HG03025 (cell line): ENCODE measurements at regions not wholly inside any gene's neighbourhood (a gene's known extent, or its start where the extent isn't known, plus 50 kb on each side); places are given as distances from the start of the nearest gene placed in this dataset.

Source experiments
- ATAC-seq: cut with Tn5 transposase; IDR thresholded peaks from one replicate; pipeline ENCODE4 v1.9.1; 2021; ENCODE audit warnings: mild to moderate bottlenecking, moderate library complexity; ENCODE audit not compliant: unreplicated experiment, low FRiP score

- no peak for ATAC-seq
Observed at GRCh38 chr1:68938051-68938666, 441.3 kb upstream of the DEPDC1 start.

GRCh38 chr1:68950036-68950435 is 453.2 kb upstream of the DEPDC1 start:
- ATAC-seq = no peak

GRCh38 chr1:68953311-68953710 is 456.4 kb upstream of the DEPDC1 start:
- ATAC-seq = no peak

GRCh38 chr1:68954841-68955240 is 458.0 kb upstream of the DEPDC1 start:
- no peak for ATAC-seq

GRCh38 chr1:68955424-68955823 is 458.5 kb upstream of the DEPDC1 start:
- ATAC-seq = no peak

- no peak for ATAC-seq
Observed at GRCh38 chr1:68958958-68959357, 462.1 kb upstream of the DEPDC1 start.

- ATAC-seq = no peak
Observed at GRCh38 chr1:68959461-68960030, 462.7 kb upstream of the DEPDC1 start.

GRCh38 chr1:68961143-68961542 is 464.3 kb upstream of the DEPDC1 start:
- no peak for ATAC-seq

GRCh38 chr1:68963353-68963752 is 466.5 kb upstream of the DEPDC1 start:
- no peak for ATAC-seq

GRCh38 chr1:68969441-68969840 is 472.6 kb upstream of the DEPDC1 start:
- no peak for ATAC-seq

GRCh38 chr1:68970571-68970970 is 473.7 kb upstream of the DEPDC1 start:
- no peak for ATAC-seq

- no peak for ATAC-seq
Observed at GRCh38 chr1:68973459-68974244, 476.8 kb upstream of the DEPDC1 start.

- ATAC-seq = no peak
Observed at GRCh38 chr1:68974447-68974846, 477.6 kb upstream of the DEPDC1 start.

GRCh38 chr1:68975212-68975933 is 478.5 kb upstream of the DEPDC1 start:
- no peak for ATAC-seq

- ATAC-seq = no peak
Observed at GRCh38 chr1:68976916-68977610, 480.2 kb upstream of the DEPDC1 start.

GRCh38 chr1:68979891-68980290 is 483.0 kb upstream of the DEPDC1 start:
- ATAC-seq = no peak

- ATAC-seq = no peak
Observed at GRCh38 chr1:68984289-68984688, 487.4 kb upstream of the DEPDC1 start.

- ATAC-seq = no peak
Observed at GRCh38 chr1:68994096-68994495, 497.2 kb upstream of the DEPDC1 start.

GRCh38 chr1:69016468-69016867 is 519.6 kb upstream of the DEPDC1 start:
- ATAC-seq = no peak

GRCh38 chr1:69029649-69030048 is 532.8 kb upstream of the DEPDC1 start:
- ATAC-seq = no peak

GRCh38 chr1:69038379-69038778 is 529.3 kb upstream of the LRRC7 start:
- ATAC-seq = no peak
